OCI-LY7 (cell line): ENCODE measurements at regions not wholly inside any gene's neighbourhood (a gene's known extent, or its start where the extent isn't known, plus 50 kb on each side); places are given as distances from the start of the nearest gene placed in this dataset.

Experiments used
- EZH2phosphoT487 ChIP-seq: fragments of 200-600 bp; sonication (generic); IDR thresholded peaks from 2 replicates; pipeline ENCODE4 v1.6.1; 2018; ENCODE audit warnings: low read depth, borderline replicate concordance, mild to moderate bottlenecking, mixed run types, antibody characterized with exemption, low read length, moderate library complexity, mixed read lengths
- TF ChIP-seq, protein P1 (sequence below): fragments of 200-600 bp; sonication (generic); conservative IDR thresholded peaks from 2 replicates; pipeline ENCODE4 v1.5.1; 2014; ENCODE audit warnings: mild to moderate bottlenecking, antibody characterized with exemption, low read length, moderate library complexity, mixed read lengths

DNA sequence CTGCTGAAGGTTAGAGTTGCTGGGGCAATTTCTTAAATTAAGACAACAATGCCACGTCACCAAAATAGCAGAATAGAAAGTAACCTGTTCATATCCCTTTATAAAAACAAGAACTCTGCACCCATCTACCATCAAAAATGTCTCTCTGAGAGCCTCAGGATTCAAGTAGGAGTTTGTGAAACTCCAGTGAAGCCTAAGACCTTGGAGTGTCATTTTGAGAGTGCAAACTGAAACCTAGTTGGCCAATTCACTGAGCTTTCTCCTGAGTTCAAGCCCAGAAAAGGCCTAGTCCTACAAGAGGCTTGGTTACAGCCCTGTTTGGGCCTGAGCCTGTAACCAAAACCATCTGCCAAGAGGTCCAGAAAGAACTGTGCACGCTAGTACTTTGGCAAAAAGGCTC, 335.1 kb downstream of the EFHB start:
- TF ChIP-seq, protein P1, sequence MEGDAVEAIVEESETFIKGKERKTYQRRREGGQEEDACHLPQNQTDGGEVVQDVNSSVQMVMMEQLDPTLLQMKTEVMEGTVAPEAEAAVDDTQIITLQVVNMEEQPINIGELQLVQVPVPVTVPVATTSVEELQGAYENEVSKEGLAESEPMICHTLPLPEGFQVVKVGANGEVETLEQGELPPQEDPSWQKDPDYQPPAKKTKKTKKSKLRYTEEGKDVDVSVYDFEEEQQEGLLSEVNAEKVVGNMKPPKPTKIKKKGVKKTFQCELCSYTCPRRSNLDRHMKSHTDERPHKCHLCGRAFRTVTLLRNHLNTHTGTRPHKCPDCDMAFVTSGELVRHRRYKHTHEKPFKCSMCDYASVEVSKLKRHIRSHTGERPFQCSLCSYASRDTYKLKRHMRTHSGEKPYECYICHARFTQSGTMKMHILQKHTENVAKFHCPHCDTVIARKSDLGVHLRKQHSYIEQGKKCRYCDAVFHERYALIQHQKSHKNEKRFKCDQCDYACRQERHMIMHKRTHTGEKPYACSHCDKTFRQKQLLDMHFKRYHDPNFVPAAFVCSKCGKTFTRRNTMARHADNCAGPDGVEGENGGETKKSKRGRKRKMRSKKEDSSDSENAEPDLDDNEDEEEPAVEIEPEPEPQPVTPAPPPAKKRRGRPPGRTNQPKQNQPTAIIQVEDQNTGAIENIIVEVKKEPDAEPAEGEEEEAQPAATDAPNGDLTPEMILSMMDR = no peak
- TF ChIP-seq EZH2phosphoT487 = no peak
